SK-N-SH (cell line): ENCODE measurements at regions not wholly inside any gene's neighbourhood (a gene's known extent, or its start where the extent isn't known, plus 50 kb on each side); places are given as distances from the start of the nearest gene placed in this dataset.

Experiments used
- CTCF ChIA-PET: fragments of 300-600, 350-600 bp; formaldehyde crosslinking; extraction: SDS; loops from one replicate; lab custom pipeline; 2021; lab: Yijun Ruan, JAX
- POLR2A ChIA-PET: fragments of 350-600 bp; sonication (Branson Sonifier 250); formaldehyde crosslinking; extraction: SDS; loops from one replicate; lab custom pipeline; 2020; ENCODE audit warnings: antibody characterized with exemption, inconsistent platforms; lab: Yijun Ruan, JAX
- DNase-seq: peaks from one replicate; pipeline ENCODE4 v3.0.0; 2012
- H2AFZ ChIP-seq: fragments of 200-600 bp; sonication (generic); 2 replicates; pipeline ENCODE4 v1.8.1; 2016; ENCODE audit warnings: antibody characterized with exemption, mild to moderate bottlenecking, low read depth
- H3F3A ChIP-seq: fragments of 200-600 bp; sonication (generic); replicated peaks from 2 replicates; pipeline ENCODE3; 2016; ENCODE audit warnings: antibody characterized with exemption, mild to moderate bottlenecking; ENCODE audit not compliant: insufficient read depth
- H3K27ac ChIP-seq, 2 experiments: fragments of 200-500 bp in 1 of 2; fragments of 200-600 bp in 1 of 2; sonication (Bioruptor generic) in 1 of 2; sonication (generic), shearing (Covaris generic) in 1 of 2; 2 replicates each; pipeline versions ENCODE4 v1.5.1 to v1.6.1; 2014 to 2016; ENCODE audit warnings: low read depth in 2 of 2, inconsistent platforms in 1 of 2, low read length in 1 of 2, mild to moderate bottlenecking in 1 of 2, mixed read lengths in 1 of 2
- H3K27me3 ChIP-seq: fragments of 200-600 bp; sonication (generic), shearing (Covaris generic); 2 replicates; pipeline ENCODE4 v1.6.1; 2016; ENCODE audit warnings: mixed run types; ENCODE audit not compliant: insufficient read depth
- H3K36me3 ChIP-seq, 2 experiments: fragments of 200-500 bp in 1 of 2; fragments of 200-600 bp in 1 of 2; sonication (Bioruptor generic) in 1 of 2; sonication (generic) in 1 of 2; replicated peaks in 1 of 2; 2 replicates each; pipeline versions ENCODE3 to v1.5.1; 2014 to 2016; ENCODE audit warnings: low read length in 1 of 2, mild to moderate bottlenecking in 1 of 2; ENCODE audit not compliant: insufficient read depth in 2 of 2, control insufficient read depth in 1 of 2
- H3K4me1 ChIP-seq, 2 experiments: fragments of 200-500 bp in 1 of 2; fragments of 200-600 bp in 1 of 2; sonication (Bioruptor generic) in 1 of 2; sonication (generic), shearing (Covaris generic) in 1 of 2; 2 replicates each; pipeline versions ENCODE4 v1.5.1 to v1.6.1; 2014 to 2016; ENCODE audit warnings: low read depth in 1 of 2, low read length in 1 of 2, mixed run types in 1 of 2; ENCODE audit not compliant: insufficient read depth in 2 of 2, control insufficient read depth in 1 of 2
- H3K4me2 ChIP-seq: fragments of 200-600 bp; sonication (generic), shearing (Covaris generic); 2 replicates; pipeline ENCODE4 v1.6.1; 2017; ENCODE audit warnings: mixed run types
- H3K4me3 ChIP-seq, 2 experiments: fragments of 200-500 bp in 1 of 2; fragments of 200-600 bp in 1 of 2; sonication (Bioruptor generic) in 1 of 2; sonication (generic), shearing (Covaris generic) in 1 of 2; 2 replicates each; pipeline versions ENCODE4 v1.5.1 to v1.8.1; 2014 to 2016; ENCODE audit warnings: low read depth in 2 of 2, inconsistent platforms in 1 of 2, low read length in 1 of 2, mild to moderate bottlenecking in 1 of 2, mixed read lengths in 1 of 2, moderate library complexity in 1 of 2
- H3K79me2 ChIP-seq: fragments of 200-600 bp; sonication (generic); 2 replicates; pipeline ENCODE4 v1.8.1; 2017; ENCODE audit warnings: mild to moderate bottlenecking; ENCODE audit not compliant: insufficient read depth
- H3K9ac ChIP-seq: fragments of 200-600 bp; sonication (generic); 2 replicates; pipeline ENCODE4 v1.6.1; 2017; ENCODE audit warnings: mixed run types
- H3K9me2 ChIP-seq: fragments of 200-600 bp; sonication (generic); 2 replicates; pipeline ENCODE4 v1.6.1; 2017; ENCODE audit warnings: mixed run types
- H3K9me3 ChIP-seq: fragments of 200-600 bp; sonication (generic); 2 replicates; pipeline ENCODE4 v1.6.1; 2017; ENCODE audit warnings: mixed run types, mild to moderate bottlenecking, moderate library complexity
- H4K20me1 ChIP-seq: fragments of 200-600 bp; sonication (generic); 2 replicates; pipeline ENCODE4 v1.6.1; 2017; ENCODE audit warnings: mild to moderate bottlenecking, mixed run types; ENCODE audit not compliant: insufficient read depth
- ELF1 ChIP-seq: IDR thresholded peaks from 2 replicates; pipeline ENCODE4 v1.4.0; 2012
- EP300 ChIP-seq, 2 experiments: IDR thresholded peaks; 2 replicates each; pipeline versions ENCODE4 v1.4.0 to v1.6.1; 2012; ENCODE audit warnings: borderline replicate concordance in 1 of 2, low read depth in 1 of 2, low read length in 1 of 2
- FOSL2 ChIP-seq: IDR thresholded peaks from 2 replicates; pipeline ENCODE4 v1.4.0; 2012; ENCODE audit warnings: low read depth, mild to moderate bottlenecking, moderate library complexity, borderline replicate concordance
- FOXJ3 ChIP-seq: sonication (generic); formaldehyde crosslinking; IDR thresholded peaks from 2 replicates; pipeline ENCODE4 v1.5.1; 2020; ENCODE audit warnings: mild to moderate bottlenecking, missing genetic modification reagents
- GABPA ChIP-seq: IDR thresholded peaks from 2 replicates; pipeline ENCODE4 v1.4.0; 2012; ENCODE audit warnings: low read depth, mild to moderate bottlenecking
- JUND ChIP-seq: IDR thresholded peaks from 2 replicates; pipeline ENCODE4 v1.4.0; 2012
- MAX ChIP-seq: IDR thresholded peaks from 2 replicates; pipeline ENCODE4 v1.4.0; 2012; ENCODE audit warnings: low read depth
- MXI1 ChIP-seq: IDR thresholded peaks from 2 replicates; pipeline ENCODE4 v1.6.1; 2012; ENCODE audit warnings: mild to moderate bottlenecking, low read depth, low read length, improper control_type of control experiment
- NFIC ChIP-seq: IDR thresholded peaks from 2 replicates; pipeline ENCODE4 v1.4.0; 2012; ENCODE audit warnings: borderline replicate concordance
- RAD21 ChIP-seq: IDR thresholded peaks from 2 replicates; pipeline ENCODE4 v1.6.1; 2012; ENCODE audit warnings: mild to moderate bottlenecking, low read length
- SMC3 ChIP-seq: IDR thresholded peaks from 2 replicates; pipeline ENCODE4 v1.6.1; 2012; ENCODE audit warnings: low read depth, low read length, improper control_type of control experiment
- TAF1 ChIP-seq: IDR thresholded peaks from 2 replicates; pipeline ENCODE4 v1.6.1; 2012; ENCODE audit warnings: low read depth, mild to moderate bottlenecking, low read length, moderate library complexity, borderline replicate concordance
- TEAD4 ChIP-seq: IDR thresholded peaks from 2 replicates; pipeline ENCODE4 v1.4.0; 2012; ENCODE audit warnings: mild to moderate bottlenecking, borderline replicate concordance; ENCODE audit not compliant: insufficient read depth
- ZBTB33 ChIP-seq: IDR thresholded peaks from 2 replicates; pipeline ENCODE4 v1.4.0; 2012; ENCODE audit warnings: low read depth, borderline replicate concordance
- WGBS: methylation state at CpG from one replicate; pipeline ENCODE4 v1.1.6; 2017; ENCODE audit warnings: low lambda C conversion rate; 5-methylcytosine and 5-hydroxymethylcytosine counted together
- TF ChIP-seq, protein P1 (sequence below): IDR thresholded peaks from 2 replicates; pipeline ENCODE4 v1.4.0; 2012; ENCODE audit warnings: low read depth, borderline replicate concordance
- TF ChIP-seq, protein P2 (sequence below): IDR thresholded peaks from 2 replicates; pipeline ENCODE4; 2012

- TF ChIP-seq ELF1 (no peak), NFIC (no peak), FOSL2 (no peak), ZBTB33 (no peak), GABPA (no peak), EP300 (IDR thresholded peaks at IDR 0.05; ENCODE audit: borderline replicate concordance in 1 of 2, low read depth in 1 of 2, low read length in 1 of 2) (no peak), SMC3 (no peak), FOXJ3 (no peak)
- TF ChIP-seq, protein P1, sequence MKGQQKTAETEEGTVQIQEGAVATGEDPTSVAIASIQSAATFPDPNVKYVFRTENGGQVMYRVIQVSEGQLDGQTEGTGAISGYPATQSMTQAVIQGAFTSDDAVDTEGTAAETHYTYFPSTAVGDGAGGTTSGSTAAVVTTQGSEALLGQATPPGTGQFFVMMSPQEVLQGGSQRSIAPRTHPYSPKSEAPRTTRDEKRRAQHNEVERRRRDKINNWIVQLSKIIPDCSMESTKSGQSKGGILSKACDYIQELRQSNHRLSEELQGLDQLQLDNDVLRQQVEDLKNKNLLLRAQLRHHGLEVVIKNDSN = no peak
- TF ChIP-seq, protein P2, sequence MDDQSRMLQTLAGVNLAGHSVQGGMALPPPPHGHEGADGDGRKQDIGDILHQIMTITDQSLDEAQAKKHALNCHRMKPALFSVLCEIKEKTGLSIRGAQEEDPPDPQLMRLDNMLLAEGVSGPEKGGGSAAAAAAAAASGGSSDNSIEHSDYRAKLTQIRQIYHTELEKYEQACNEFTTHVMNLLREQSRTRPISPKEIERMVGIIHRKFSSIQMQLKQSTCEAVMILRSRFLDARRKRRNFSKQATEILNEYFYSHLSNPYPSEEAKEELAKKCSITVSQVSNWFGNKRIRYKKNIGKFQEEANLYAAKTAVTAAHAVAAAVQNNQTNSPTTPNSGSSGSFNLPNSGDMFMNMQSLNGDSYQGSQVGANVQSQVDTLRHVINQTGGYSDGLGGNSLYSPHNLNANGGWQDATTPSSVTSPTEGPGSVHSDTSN = no peak
Observed at GRCh38 chr20:12729326-12729725, 279.4 kb upstream of the SPTLC3 start (continued).

GRCh38 chr20:12733811-12734210 is 275.0 kb upstream of the SPTLC3 start:
- no peak for TF ChIP-seq MXI1
- TF ChIP-seq TAF1 = no peak
- no peak for TF ChIP-seq SMC3
- TF ChIP-seq RAD21 = no peak
- no peak for TF ChIP-seq FOSL2
- TF ChIP-seq, protein P2 = no peak
- TF ChIP-seq TEAD4 = no peak
- TF ChIP-seq MAX = no peak
- TF ChIP-seq JUND = no peak
- TF ChIP-seq, all 33 proteins: peak for 0
- CTCF ChIA-PET = no interaction called here

More at GRCh38 chr20:12733811-12734210, 275.0 kb upstream of the SPTLC3 start:
- Histone ChIP-seq H3K4me3 (no peak overlapping the region), H3F3A (no peaks in the 10 kb centered on the region), H3K9me3 (no peaks in the 10 kb centered on the region), H3K36me3 (no peaks in the 10 kb centered on the region), H3K27ac (no peak overlapping the region), H3K27me3 (no peaks in the 10 kb centered on the region), H4K20me1 (no peaks in the 10 kb centered on the region), H3K9me2 (no peaks in the 10 kb centered on the region), H2AFZ (no peak overlapping the region), H3K4me1 (no peaks in the 10 kb centered on the region), H3K79me2 (no peaks in the 10 kb centered on the region), H3K4me2 (no peak overlapping the region), H3K9ac (no peak overlapping the region)
- WGBS = 19% methylated on average over 3 of the region's 3 CpGs
- POLR2A ChIA-PET = no interaction called here
- no peak for DNase-seq
